RCC 7860 (cell line): ENCODE measurements at regions not wholly inside any gene's neighbourhood (a gene's known extent, or its start where the extent isn't known, plus 50 kb on each side); places are given as distances from the start of the nearest gene placed in this dataset.
"Not testable (repeated sequence)": the region's sequence is repeated elsewhere in the genome, so short reads cannot be mapped to it uniquely, and the experiment has no call there.

Experiments used
- DNase-seq: peaks from one replicate; pipeline ENCODE4 v3.0.0-alpha.2; 2015; ENCODE audit warnings: low spot score
- FAIRE-seq: peaks from 2 replicates; lab custom pipeline; 2012; peaks lifted over from hg19 to GRCh38; lab: Jason Lieb, UNC

- FAIRE-seq (no peak), DNase-seq (no peak)
These were observed 58.4 kb upstream of the PPP1R12A start for GRCh38 chr12:79993106-79993862.

DNA sequence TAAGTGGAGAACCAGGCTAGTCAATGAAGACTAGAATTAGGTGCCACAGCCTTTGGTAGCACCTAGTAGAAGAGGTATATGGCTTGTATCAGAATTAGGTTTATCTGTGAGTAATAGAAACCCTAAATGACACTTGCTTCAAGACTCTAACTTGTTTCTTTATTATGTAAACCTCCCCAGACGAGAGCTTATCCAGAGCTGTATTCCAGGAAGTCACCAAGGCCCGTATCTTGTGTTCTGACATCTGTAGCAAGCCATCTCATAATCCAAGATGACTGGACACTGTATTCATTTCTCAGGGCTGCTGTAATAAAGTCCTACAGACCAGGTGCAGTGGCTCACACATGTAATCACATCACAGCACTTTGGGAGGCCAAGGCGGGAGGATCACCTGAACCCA lies 56.7 kb upstream of the PPP1R12A start:
- FAIRE-seq (no peak), DNase-seq (no peak)

- not testable (repeated sequence) for FAIRE-seq, DNase-seq
These were observed 55.8 kb upstream of the PPP1R12A start for GRCh38 chr12:79990509-79991338.

GRCh38 chr12:79988368-79988767 lies 53.5 kb upstream of the PPP1R12A start:
- peak; percentile 74 for DNase-seq
- peak; percentile 45 for FAIRE-seq

DNA sequence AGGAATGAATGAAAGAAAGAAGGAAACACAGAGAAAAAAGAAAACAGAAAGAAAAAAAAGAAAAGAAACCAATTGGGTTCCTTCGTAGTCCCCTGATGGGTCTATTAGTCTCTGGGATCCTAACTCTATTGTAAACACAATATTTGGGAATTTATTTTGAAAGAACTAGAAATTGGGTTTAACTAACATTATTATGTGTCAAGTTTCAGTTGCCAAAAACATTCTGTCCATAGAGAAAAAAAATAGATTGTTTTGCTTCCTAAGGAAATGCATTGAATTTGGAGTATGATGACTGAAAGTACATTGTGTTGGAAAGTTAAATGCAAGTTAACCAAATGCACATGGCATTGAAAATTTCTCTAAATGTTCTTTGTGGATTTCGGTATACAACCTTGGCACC lies 52.8 kb upstream of the PPP1R12A start:
- DNase-seq (no peak), FAIRE-seq (no peak)
